GM23248 (cell line): ENCODE measurements at regions not wholly inside any gene's neighbourhood (a gene's known extent, or its start where the extent isn't known, plus 50 kb on each side); places are given as distances from the start of the nearest gene placed in this dataset.

ENCODE experiments used
- DNase-seq: peaks from one replicate; pipeline ENCODE4 v3.0.0-alpha.2; 2015
- H2AFZ ChIP-seq: fragments of 200-600 bp; sonication (generic); 2 replicates; pipeline ENCODE4 v1.6.1; 2016; ENCODE audit warnings: antibody characterized with exemption
- H3F3A ChIP-seq: fragments of 200-600 bp; sonication (generic); 2 replicates; pipeline ENCODE4 v1.6.1; 2016; ENCODE audit warnings: mild to moderate bottlenecking, antibody characterized with exemption, mixed run types; ENCODE audit not compliant: insufficient read depth
- H3K27ac ChIP-seq: fragments of 200-600 bp; sonication (generic); 2 replicates; pipeline ENCODE4 v1.5.1; 2016; ENCODE audit warnings: mild to moderate bottlenecking
- H3K27me3 ChIP-seq: fragments of 200-600 bp; sonication (generic); replicated peaks from 2 replicates; pipeline ENCODE4 v1.6.1; 2016; ENCODE audit warnings: mild to moderate bottlenecking; ENCODE audit not compliant: insufficient read depth
- H3K36me3 ChIP-seq: fragments of 200-600 bp; sonication (generic); 2 replicates; pipeline ENCODE4 v1.6.1; 2016; ENCODE audit warnings: low read depth, mild to moderate bottlenecking
- H3K4me1 ChIP-seq: fragments of 200-600 bp; sonication (generic); 2 replicates; pipeline ENCODE4 v1.6.1; 2016; ENCODE audit warnings: mild to moderate bottlenecking; ENCODE audit not compliant: insufficient read depth
- H3K4me2 ChIP-seq: fragments of 200-600 bp; sonication (generic); one replicate; pipeline ENCODE4 v1.6.1; 2016; ENCODE audit warnings: mild to moderate bottlenecking; ENCODE audit not compliant: unreplicated experiment
- H3K4me3 ChIP-seq: fragments of 200-600 bp; sonication (generic); 2 replicates; pipeline ENCODE4 v1.5.1; 2016; ENCODE audit warnings: mild to moderate bottlenecking
- H3K79me2 ChIP-seq: fragments of 200-600 bp; sonication (generic); 2 replicates; pipeline ENCODE4 v1.6.1; 2016; ENCODE audit warnings: mild to moderate bottlenecking; ENCODE audit not compliant: insufficient read depth
- H3K9ac ChIP-seq: fragments of 200-600 bp; sonication (generic); 2 replicates; pipeline ENCODE4 v1.6.1; 2016; ENCODE audit warnings: mild to moderate bottlenecking
- H3K9me2 ChIP-seq: fragments of 200-600 bp; sonication (generic); 2 replicates; pipeline ENCODE4 v1.6.1; 2016; ENCODE audit warnings: mixed run types, mild to moderate bottlenecking, moderate library complexity; ENCODE audit not compliant: insufficient read depth
- H3K9me3 ChIP-seq: fragments of 200-600 bp; sonication (generic); one replicate; pipeline ENCODE4 v1.6.1; 2017; ENCODE audit warnings: low read depth
- H4K20me1 ChIP-seq: fragments of 200-600 bp; sonication (generic); 2 replicates; pipeline ENCODE4 v1.6.0; 2016; ENCODE audit not compliant: insufficient read depth
- EZH2 ChIP-seq: fragments of 200-600 bp; sonication (generic); IDR thresholded peaks from 2 replicates; pipeline ENCODE4 v1.6.1; 2018; ENCODE audit warnings: antibody characterized with exemption, mild to moderate bottlenecking; ENCODE audit not compliant: insufficient read depth, poor library complexity, severe bottlenecking
- EZH2phosphoT487 ChIP-seq: fragments of 200-600 bp; sonication (generic); IDR thresholded peaks from 2 replicates; pipeline ENCODE4 v1.6.1; 2018; ENCODE audit warnings: antibody characterized with exemption, moderate library complexity, mild to moderate bottlenecking, low read depth; ENCODE audit not compliant: insufficient read depth
- WGBS, 2 experiments: methylation state at CpG; one replicate each; pipeline ENCODE4 v1.1.6; 2015 to 2017; ENCODE audit warnings: low lambda C conversion rate in 2 of 2, low coverage in 1 of 2; ENCODE audit errors: missing lambda C conversion rate in 2 of 2; 5-methylcytosine and 5-hydroxymethylcytosine counted together
- in situ Hi-C: fragments of 300-500 bp; cut with MboI; formaldehyde crosslinking; loops from 2 replicates; pipeline ENCODE4 v1.15.0; 2020

DNA sequence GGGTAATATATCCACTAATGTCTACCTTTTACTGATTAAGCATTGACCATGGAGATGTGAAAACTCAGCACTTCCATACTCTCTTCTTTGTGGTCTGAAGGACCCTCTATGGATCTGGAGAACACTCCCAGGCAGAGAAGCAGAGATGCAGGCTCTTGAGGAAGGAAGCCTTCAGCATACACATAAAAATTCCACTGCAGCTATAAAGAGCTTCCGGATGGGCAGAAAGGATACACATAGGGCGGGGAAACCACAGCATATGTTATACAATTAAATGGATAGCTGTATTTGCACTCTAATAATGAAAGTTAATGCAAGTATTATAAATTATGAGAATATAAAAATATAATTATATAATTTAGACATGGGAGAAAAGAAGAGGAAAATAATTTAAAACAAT, 1258.2 kb upstream of the ALCAM start:
- WGBS, 2 experiments, result 35 to 44% methylated on average over 2 of the region's 2 CpGs
- no peak overlapping the region for H3K9ac ChIP-seq
- no peak for DNase-seq
- in situ Hi-C loops, result no loop called here
- H2AFZ ChIP-seq, result no peak overlapping the region
- H3K36me3 ChIP-seq, result no peaks in the 10 kb centered on the region
- no peak overlapping the region for H3K4me3 ChIP-seq
- no peaks in the 10 kb centered on the region for H4K20me1 ChIP-seq
- no peaks in the 10 kb centered on the region for H3K27me3 ChIP-seq
- TF ChIP-seq EZH2 (no peak), EZH2phosphoT487 (no peak)
- no peaks in the 10 kb centered on the region for H3K79me2 ChIP-seq
- no peak overlapping the region for H3K4me2 ChIP-seq
- no peaks in the 10 kb centered on the region for H3K9me2 ChIP-seq
- H3K4me1 ChIP-seq, result no peaks in the 10 kb centered on the region
- no peak overlapping the region for H3K27ac ChIP-seq
- H3F3A ChIP-seq, result no peaks in the 10 kb centered on the region
- H3K9me3 ChIP-seq, result no peaks in the 10 kb centered on the region

DNA sequence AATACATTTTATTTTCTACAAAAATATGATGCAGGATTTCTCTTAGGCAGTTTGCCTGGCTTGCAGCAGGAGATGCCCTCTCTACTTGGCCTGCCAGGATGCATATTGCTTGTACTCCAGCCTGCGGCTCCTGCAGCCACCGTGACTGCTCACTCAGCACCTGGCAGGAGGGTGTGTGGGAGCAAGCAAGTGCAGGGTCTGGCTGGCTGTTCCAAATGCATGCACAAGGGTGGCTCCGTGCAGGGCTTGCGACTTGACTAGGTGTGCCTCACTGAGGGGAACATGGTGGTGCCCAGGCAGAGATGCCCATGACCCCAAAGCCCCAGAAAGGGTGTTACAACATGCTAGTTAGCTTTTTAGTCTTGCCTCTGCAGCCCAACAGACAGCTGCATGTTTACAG, 1240.2 kb upstream of the ALCAM start:
- Histone ChIP-seq H3K79me2 (no peaks in the 10 kb centered on the region), H3K4me2 (no peak overlapping the region), H4K20me1 (no peaks in the 10 kb centered on the region), H3F3A (no peaks in the 10 kb centered on the region), H3K4me1 (no peaks in the 10 kb centered on the region), H3K27ac (no peak overlapping the region), H3K9me3 (no peaks in the 10 kb centered on the region), H3K36me3 (no peaks in the 10 kb centered on the region), H3K4me3 (no peak overlapping the region), H3K9me2 (no peaks in the 10 kb centered on the region), H2AFZ (no peak overlapping the region), H3K27me3 (no peaks in the 10 kb centered on the region), H3K9ac (no peak overlapping the region)
- in situ Hi-C loops, result no loop called here
- DNase-seq, result no peak
- TF ChIP-seq EZH2, result no peak
- no peak for TF ChIP-seq EZH2phosphoT487
- 43 to 45% methylated on average over 4 of the region's 4 CpGs for WGBS, 2 experiments

DNA sequence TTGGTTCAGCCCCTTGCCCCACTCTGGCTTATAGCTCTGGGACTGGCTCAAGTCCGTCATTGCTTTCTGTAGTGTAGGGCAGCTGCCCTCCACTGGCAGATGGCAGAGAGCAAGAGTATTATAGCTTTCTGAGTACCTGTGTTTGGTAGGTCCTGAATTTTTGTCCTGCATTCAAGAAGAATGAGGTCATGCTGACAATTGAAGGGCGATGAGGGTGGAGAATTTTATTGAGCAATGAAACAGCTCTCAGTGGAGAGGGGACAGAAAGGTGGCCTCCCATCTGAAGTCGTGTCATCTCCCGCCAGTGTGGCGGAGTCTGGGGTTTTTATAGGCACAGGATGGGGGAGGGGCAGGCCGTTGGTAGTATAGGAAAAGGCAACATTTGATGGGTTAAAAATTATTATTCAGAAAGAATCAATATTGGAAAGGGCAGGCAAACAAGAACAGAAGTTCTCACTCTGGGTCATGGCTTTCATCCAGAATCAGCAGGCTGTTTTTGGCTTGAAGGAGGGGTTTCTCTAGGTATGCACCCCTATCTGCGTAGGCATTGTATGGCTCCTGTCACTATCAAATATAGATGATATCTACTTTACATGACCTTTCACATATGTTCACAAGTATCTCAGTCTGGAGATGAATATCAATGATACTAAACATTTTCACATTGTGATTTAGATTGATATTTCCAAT, 1239.7 kb upstream of the ALCAM start:
- no peaks in the 10 kb centered on the region for H3F3A ChIP-seq
- in situ Hi-C loops, result no loop called here
- TF ChIP-seq EZH2, result no peak
- no peak for TF ChIP-seq EZH2phosphoT487
- H3K9me3 ChIP-seq, result no peaks in the 10 kb centered on the region
- H4K20me1 ChIP-seq, result no peaks in the 10 kb centered on the region
- no peaks in the 10 kb centered on the region for H3K4me1 ChIP-seq
- no peaks in the 10 kb centered on the region for H3K27me3 ChIP-seq
- H3K4me2 ChIP-seq, result no peak overlapping the region
- no peaks in the 10 kb centered on the region for H3K9me2 ChIP-seq
- 57 to 63% methylated on average over 7 of the region's 7 CpGs for WGBS, 2 experiments
- no peak overlapping the region for H3K27ac ChIP-seq
- H3K79me2 ChIP-seq, result no peaks in the 10 kb centered on the region
- H3K4me3 ChIP-seq, result no peak overlapping the region
- H3K36me3 ChIP-seq, result no peaks in the 10 kb centered on the region
- H3K9ac ChIP-seq, result no peak overlapping the region
- H2AFZ ChIP-seq, result no peak overlapping the region
- DNase-seq, result no peak

DNA sequence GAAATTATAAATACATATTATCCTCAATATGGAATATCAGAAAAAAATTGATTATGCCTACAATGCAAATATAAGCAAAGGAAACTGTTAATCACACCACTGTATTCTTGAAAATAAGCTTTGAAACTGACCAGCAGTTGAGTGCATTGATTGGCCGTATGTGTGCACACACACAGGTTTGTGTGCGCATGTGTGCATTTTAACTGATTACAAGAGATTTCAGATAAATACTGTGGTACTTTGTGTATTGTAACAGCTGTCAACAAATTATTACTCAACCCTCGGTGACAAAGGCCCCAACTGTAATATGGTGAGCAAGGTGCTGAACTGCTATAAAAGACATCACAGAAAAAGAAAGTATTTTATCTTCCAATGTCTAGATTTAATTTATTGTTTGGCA, 1238.9 kb upstream of the ALCAM start:
- Histone ChIP-seq H2AFZ (no peak overlapping the region), H3K4me1 (peaks cover 5% of the 10 kb centered on the region), H3K27me3 (no peaks in the 10 kb centered on the region), H3K4me3 (no peak overlapping the region), H3K79me2 (no peaks in the 10 kb centered on the region), H4K20me1 (no peaks in the 10 kb centered on the region), H3K9me3 (no peaks in the 10 kb centered on the region), H3K36me3 (no peaks in the 10 kb centered on the region), H3K9ac (no peak overlapping the region), H3K9me2 (no peaks in the 10 kb centered on the region), H3K4me2 (no peak overlapping the region), H3K27ac (no peak overlapping the region), H3F3A (no peaks in the 10 kb centered on the region)
- TF ChIP-seq EZH2phosphoT487, result no peak
- TF ChIP-seq EZH2, result no peak
- 68 to 73% methylated on average over 3 of the region's 3 CpGs for WGBS, 2 experiments
- in situ Hi-C loops, result no loop called here
- no peak for DNase-seq
